ENCODE measurements at regions not wholly inside any gene's neighbourhood (a gene's known extent, or its start where the extent isn't known, plus 50 kb on each side); places are given as distances from the start of the nearest gene placed in this dataset.
"Not testable (repeated sequence)": the region's sequence is repeated elsewhere in the genome, so short reads cannot be mapped to it uniquely, and the experiment has no call there.

GRCh38 chr3:74384159-74384558 lies 230.3 kb downstream of the CNTN3 start:
- H3K27me3 Mint-ChIP-seq (ENCODE audit: insufficient read depth, unreplicated experiment), result no peaks in the 10 kb centered on the region
- H3K4me3 Mint-ChIP-seq (ENCODE audit: unreplicated experiment), result no peak overlapping the region
- no peaks in the 10 kb centered on the region for H3K4me1 Mint-ChIP-seq (ENCODE audit: low read depth, unreplicated experiment)
- Histone ChIP-seq H3K36me3 (ENCODE audit: control insufficient read depth, insufficient read depth, low read length) (no peaks in the 10 kb centered on the region), H3K4me1 (no peaks in the 10 kb centered on the region), H3K9me3 (no peaks in the 10 kb centered on the region), H3K27me3 (replicated peaks; ENCODE audit: control insufficient read depth, insufficient read depth, low read length) (no peaks in the 10 kb centered on the region), H3K4me3 (ENCODE audit: low read depth, low read length) (no peak overlapping the region)
- intact Hi-C loops (cut with micrococcal nuclease; ENCODE audit: unreplicated experiment), result no loop called here
- BruUV-seq (replicated peaks), result no TSS peak
- no peaks in the 10 kb centered on the region for H3K36me3 Mint-ChIP-seq (ENCODE audit: insufficient read depth, unreplicated experiment)
- no peak for TF ChIP-seq CTCF (IDR thresholded peaks at IDR 0.05; ENCODE audit: insufficient read depth in 1 of 2, low read depth in 1 of 2, low read length in 1 of 2, severe bottlenecking in 1 of 2, unreplicated experiment in 1 of 2)
- no peak overlapping the region for H3K27ac Mint-ChIP-seq (ENCODE audit: unreplicated experiment)
- no peak for DNase-seq
- no peaks in the 10 kb centered on the region for H3K9me3 Mint-ChIP-seq (ENCODE audit: unreplicated experiment)
- CTCF ChIA-PET, result no interaction called here
- POLR2A ChIA-PET, result no interaction called here

DNA sequence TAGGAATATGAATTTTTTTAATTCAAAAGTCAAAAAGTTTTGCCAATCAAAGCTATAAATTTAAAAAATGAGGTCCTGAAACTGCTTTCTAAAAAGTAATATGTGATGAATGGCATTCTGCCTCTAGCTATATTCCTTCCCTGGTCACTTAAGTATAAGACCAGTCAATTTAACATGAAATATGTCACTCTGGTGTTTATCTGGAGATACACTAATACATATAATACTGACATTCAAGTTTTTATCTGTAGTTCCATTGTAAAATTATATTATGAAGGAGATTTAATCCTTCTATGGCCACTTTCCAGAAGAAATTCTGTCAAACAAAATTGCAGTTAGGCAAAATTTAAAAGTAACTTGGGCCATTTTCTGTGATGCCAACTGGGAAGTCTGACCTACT lies 236.8 kb downstream of the CNTN3 start:
- intact Hi-C loops (cut with micrococcal nuclease; ENCODE audit: unreplicated experiment), result no loop called here
- Mint-ChIP-seq H3K27me3 (ENCODE audit: insufficient read depth, unreplicated experiment) (no peaks in the 10 kb centered on the region), H3K4me3 (ENCODE audit: unreplicated experiment) (no peak overlapping the region), H3K27ac (ENCODE audit: unreplicated experiment) (no peak overlapping the region), H3K9me3 (ENCODE audit: unreplicated experiment) (no peaks in the 10 kb centered on the region), H3K4me1 (ENCODE audit: low read depth, unreplicated experiment) (no peaks in the 10 kb centered on the region), H3K36me3 (ENCODE audit: insufficient read depth, unreplicated experiment) (no peaks in the 10 kb centered on the region)
- Histone ChIP-seq H3K9me3 (no peaks in the 10 kb centered on the region), H3K4me1 (no peaks in the 10 kb centered on the region), H3K4me3 (ENCODE audit: low read depth, low read length) (no peak overlapping the region), H3K36me3 (ENCODE audit: control insufficient read depth, insufficient read depth, low read length) (no peaks in the 10 kb centered on the region), H3K27me3 (replicated peaks; ENCODE audit: control insufficient read depth, insufficient read depth, low read length) (no peaks in the 10 kb centered on the region)
- no peak for DNase-seq
- BruUV-seq (replicated peaks), result no TSS peak
- TF ChIP-seq CTCF (IDR thresholded peaks at IDR 0.05; ENCODE audit: insufficient read depth in 1 of 2, low read depth in 1 of 2, low read length in 1 of 2, severe bottlenecking in 1 of 2, unreplicated experiment in 1 of 2), result no peak
- ChIA-PET CTCF (no interaction called here), POLR2A (no interaction called here)

- H3K9me3 Mint-ChIP-seq (ENCODE audit: unreplicated experiment); H3K27ac Mint-ChIP-seq (ENCODE audit: unreplicated experiment); POLR2A ChIA-PET; intact Hi-C loops (cut with micrococcal nuclease; ENCODE audit: unreplicated experiment); H3K36me3 ChIP-seq (ENCODE audit: control insufficient read depth, insufficient read depth, low read length); H3K4me1 ChIP-seq; H3K9me3 ChIP-seq; H3K27me3 Mint-ChIP-seq (ENCODE audit: insufficient read depth, unreplicated experiment); DNase-seq; BruUV-seq (replicated peaks); H3K4me3 ChIP-seq (ENCODE audit: low read depth, low read length); H3K4me3 Mint-ChIP-seq (ENCODE audit: unreplicated experiment); H3K36me3 Mint-ChIP-seq (ENCODE audit: insufficient read depth, unreplicated experiment); H3K4me1 Mint-ChIP-seq (ENCODE audit: low read depth, unreplicated experiment); H3K27me3 ChIP-seq (replicated peaks; ENCODE audit: control insufficient read depth, insufficient read depth, low read length); CTCF ChIA-PET: not testable (repeated sequence)
Observed at GRCh38 chr3:74376323-74376722, 238.1 kb downstream of the CNTN3 start.

DNA sequence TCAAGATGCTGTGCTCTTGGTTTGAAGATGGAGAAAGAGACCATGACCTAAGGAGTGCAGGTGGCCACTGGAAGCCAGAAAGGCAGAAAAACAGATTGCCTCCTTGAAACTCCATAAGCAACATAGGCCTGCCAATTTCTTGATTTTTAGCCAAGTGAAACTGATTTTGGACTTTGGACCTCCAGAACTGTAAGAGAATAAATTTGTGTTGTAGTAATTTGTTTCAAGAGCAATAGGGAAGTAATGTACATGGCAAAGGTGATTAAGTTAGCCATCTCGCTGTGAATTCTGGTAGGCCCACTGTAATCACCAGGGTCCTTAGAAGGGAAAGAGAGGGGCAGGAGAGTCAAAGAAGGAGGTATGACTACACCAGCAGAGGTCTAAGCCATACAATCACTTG lies 238.8 kb downstream of the CNTN3 start:
- H3K4me1 ChIP-seq, result no peaks in the 10 kb centered on the region
- H3K27ac Mint-ChIP-seq (ENCODE audit: unreplicated experiment), result no peak overlapping the region
- TF ChIP-seq CTCF (IDR thresholded peaks at IDR 0.05; ENCODE audit: insufficient read depth in 1 of 2, low read depth in 1 of 2, low read length in 1 of 2, severe bottlenecking in 1 of 2, unreplicated experiment in 1 of 2), result no peak
- no peak overlapping the region for H3K4me3 ChIP-seq (ENCODE audit: low read depth, low read length)
- no peak for DNase-seq
- H3K36me3 ChIP-seq (ENCODE audit: control insufficient read depth, insufficient read depth, low read length), result no peaks in the 10 kb centered on the region
- ChIA-PET POLR2A (no interaction called here), CTCF (no interaction called here)
- H3K9me3 ChIP-seq, result no peaks in the 10 kb centered on the region
- H3K27me3 ChIP-seq (replicated peaks; ENCODE audit: control insufficient read depth, insufficient read depth, low read length), result no peaks in the 10 kb centered on the region
- H3K27me3 Mint-ChIP-seq (ENCODE audit: insufficient read depth, unreplicated experiment), result no peaks in the 10 kb centered on the region
- no peak overlapping the region for H3K4me3 Mint-ChIP-seq (ENCODE audit: unreplicated experiment)
- no TSS peak for BruUV-seq (replicated peaks)
- no peaks in the 10 kb centered on the region for H3K36me3 Mint-ChIP-seq (ENCODE audit: insufficient read depth, unreplicated experiment)
- H3K4me1 Mint-ChIP-seq (ENCODE audit: low read depth, unreplicated experiment), result no peaks in the 10 kb centered on the region
- no peaks in the 10 kb centered on the region for H3K9me3 Mint-ChIP-seq (ENCODE audit: unreplicated experiment)
- intact Hi-C loops (cut with micrococcal nuclease; ENCODE audit: unreplicated experiment), result no loop called here

Measured in Caco-2 (cell line).